GM12874 (cell line): ENCODE measurements at regions not wholly inside any gene's neighbourhood (a gene's known extent, or its start where the extent isn't known, plus 50 kb on each side); places are given as distances from the start of the nearest gene placed in this dataset.

ENCODE experiments used
- TF ChIP-seq, protein P1 (sequence below): IDR thresholded peaks from 2 replicates; pipeline ENCODE4 v1.5.1; 2011; ENCODE audit warnings: low read depth, mild to moderate bottlenecking, control low read depth, low read length, moderate library complexity; ENCODE audit not compliant: insufficient read depth

GRCh38 chr9:115850548-115851304, 302.9 kb upstream of the PAPPA start:
- TF ChIP-seq, protein P1, sequence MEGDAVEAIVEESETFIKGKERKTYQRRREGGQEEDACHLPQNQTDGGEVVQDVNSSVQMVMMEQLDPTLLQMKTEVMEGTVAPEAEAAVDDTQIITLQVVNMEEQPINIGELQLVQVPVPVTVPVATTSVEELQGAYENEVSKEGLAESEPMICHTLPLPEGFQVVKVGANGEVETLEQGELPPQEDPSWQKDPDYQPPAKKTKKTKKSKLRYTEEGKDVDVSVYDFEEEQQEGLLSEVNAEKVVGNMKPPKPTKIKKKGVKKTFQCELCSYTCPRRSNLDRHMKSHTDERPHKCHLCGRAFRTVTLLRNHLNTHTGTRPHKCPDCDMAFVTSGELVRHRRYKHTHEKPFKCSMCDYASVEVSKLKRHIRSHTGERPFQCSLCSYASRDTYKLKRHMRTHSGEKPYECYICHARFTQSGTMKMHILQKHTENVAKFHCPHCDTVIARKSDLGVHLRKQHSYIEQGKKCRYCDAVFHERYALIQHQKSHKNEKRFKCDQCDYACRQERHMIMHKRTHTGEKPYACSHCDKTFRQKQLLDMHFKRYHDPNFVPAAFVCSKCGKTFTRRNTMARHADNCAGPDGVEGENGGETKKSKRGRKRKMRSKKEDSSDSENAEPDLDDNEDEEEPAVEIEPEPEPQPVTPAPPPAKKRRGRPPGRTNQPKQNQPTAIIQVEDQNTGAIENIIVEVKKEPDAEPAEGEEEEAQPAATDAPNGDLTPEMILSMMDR = no peak

GRCh38 chr9:115855458-115856133, 298.0 kb upstream of the PAPPA start:
- TF ChIP-seq, protein P1 = no peak

- TF ChIP-seq, protein P1 = no peak
Measured at GRCh38 chr9:115862021-115862420, 291.6 kb upstream of the PAPPA start.

DNA sequence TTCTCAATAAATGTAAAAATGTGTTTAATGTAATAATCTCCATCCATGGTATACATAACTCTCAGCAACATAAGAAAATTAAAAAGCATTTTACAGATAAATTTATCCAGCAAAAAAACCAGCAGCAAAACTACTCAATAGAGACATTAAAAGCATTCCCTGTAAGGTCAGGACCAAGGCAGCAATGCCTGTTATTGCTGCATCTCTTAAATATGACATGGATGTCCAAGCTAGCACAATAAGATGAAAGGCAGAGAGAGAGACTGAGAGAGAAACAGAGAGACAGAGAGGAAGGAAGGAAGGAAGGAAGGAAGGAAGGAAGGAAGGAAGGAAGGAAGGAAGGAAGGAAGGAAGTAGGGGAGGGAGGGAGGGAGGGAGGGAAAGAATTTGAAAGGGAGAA, 289.0 kb upstream of the PAPPA start:
- TF ChIP-seq, protein P1 = no peak

DNA sequence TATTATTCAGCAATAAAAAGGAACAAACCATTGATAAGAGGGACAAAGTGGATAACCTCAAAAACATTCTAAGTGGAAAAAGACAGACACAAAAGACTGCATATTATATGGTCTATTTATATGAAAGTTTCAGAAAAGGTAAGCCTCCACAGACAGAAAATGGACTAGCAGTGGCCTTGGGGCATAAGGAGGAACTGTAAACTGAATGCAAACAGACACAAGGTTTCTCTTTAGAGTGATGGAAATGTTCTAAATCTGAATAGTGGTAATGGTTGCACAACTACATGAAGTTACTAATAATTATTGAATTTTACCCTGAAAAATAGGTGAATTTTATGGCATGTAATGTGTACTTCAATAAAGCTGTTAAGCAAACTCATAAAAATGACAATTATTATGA, 286.3 kb upstream of the PAPPA start:
- TF ChIP-seq, protein P1 = no peak

- TF ChIP-seq, protein P1 = no peak
Measured at GRCh38 chr9:115877852-115878438, 275.6 kb upstream of the PAPPA start.

- TF ChIP-seq, protein P1 = no peak
Measured at GRCh38 chr9:115879451-115879850, 274.1 kb upstream of the PAPPA start.
